ENCODE measurements at regions not wholly inside any gene's neighbourhood (a gene's known extent, or its start where the extent isn't known, plus 50 kb on each side); places are given as distances from the start of the nearest gene placed in this dataset.

DNA sequence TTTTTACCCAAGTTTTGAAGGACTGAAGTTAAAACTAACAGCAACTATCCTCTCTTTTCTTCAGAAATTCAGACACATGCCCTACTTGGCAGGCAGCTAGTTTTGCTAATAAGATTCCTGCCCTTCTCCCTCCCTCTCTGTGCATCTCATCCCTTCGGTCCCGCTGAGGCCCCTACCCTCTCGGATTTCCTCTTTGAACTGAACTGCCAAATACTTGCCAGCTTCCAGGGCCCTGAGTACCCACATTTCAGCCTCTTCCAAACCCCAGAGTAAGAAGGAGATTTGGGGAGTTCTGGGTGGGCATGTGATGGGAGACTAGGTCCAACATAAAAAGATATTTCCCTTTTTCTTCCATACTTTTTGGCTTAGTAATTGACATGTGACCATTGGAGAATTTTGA lies 116.5 kb upstream of the JUN start (continued):
- TF ChIP-seq GTF2F1 (IDR thresholded peaks at IDR 0.05; ENCODE audit: borderline replicate concordance, low read depth, low read length) (no peak), EP300 (IDR thresholded peaks at IDR 0.05; ENCODE audit: borderline replicate concordance in 1 of 2, low read depth in 2 of 2, low read length in 2 of 2) (no peak), ZNF274 (IDR thresholded peaks at IDR 0.05; ENCODE audit: borderline replicate concordance, extremely low read depth, low read length) (no peak), CBX5 (IDR thresholded peaks at IDR 0.05; ENCODE audit: low read depth, low read length) (no peak), SIRT6 (IDR thresholded peaks at IDR 0.05; ENCODE audit: low read length) (no peak), BRCA1 (IDR thresholded peaks at IDR 0.05; ENCODE audit: low read depth, low read length) (no peak), KDM5A (IDR thresholded peaks at IDR 0.05; ENCODE audit: low read length) (no peak)

Data from H1 (cell line).